ENCODE measurements at regions not wholly inside any gene's neighbourhood (a gene's known extent, or its start where the extent isn't known, plus 50 kb on each side); places are given as distances from the start of the nearest gene placed in this dataset.

GRCh38 chr1:234871710-234872271 lies 256.8 kb downstream of the TOMM20 start:
- BruUV-seq (replicated peaks): no TSS peak
- Histone ChIP-seq H3K9me2 (ENCODE audit: insufficient read depth, low read length) (no peaks in the 10 kb centered on the region), H3K79me2 (ENCODE audit: insufficient read depth, low read depth, low read length) (no peaks in the 10 kb centered on the region), H3K4me2 (ENCODE audit: low read length) (no peak overlapping the region), H3K9me3 (ENCODE audit: low read length) (no peaks in the 10 kb centered on the region), H3K27ac (ENCODE audit: low read depth, low read length, poor library complexity, severe bottlenecking) (no peak overlapping the region), H2AFZ (ENCODE audit: low read length) (no peak overlapping the region), H3K4me1 (ENCODE audit: insufficient read depth, low read length, poor library complexity, severe bottlenecking) (peaks cover 4% of the 10 kb centered on the region), H3K4me3 (ENCODE audit: low read depth, low read length, poor library complexity, severe bottlenecking) (no peak overlapping the region), H3K36me3 (ENCODE audit: insufficient read depth, low read length) (no peaks in the 10 kb centered on the region), H4K20me1 (ENCODE audit: insufficient read depth, low read length) (no peaks in the 10 kb centered on the region)
- ChIA-PET POLR2A (interaction anchor here (0.6 to 1.5 kb wide), 2 partner anchors 9 to 289 kb away, joined by 3 to 6 read pairs; no protein-coding TSS in a partner anchor), CTCF (ENCODE audit: unreplicated experiment) (no interaction called here)
- DNase-seq (ENCODE audit: low spot score): no peak
- TF ChIP-seq CTCF (conservative IDR thresholded peaks at IDR 0.05; ENCODE audit: low read length): no peak
- no peak for TF ChIP-seq EZH2phosphoT487 (IDR thresholded peaks at IDR 0.05; ENCODE audit: borderline replicate concordance, low read depth, low read length)
- intact Hi-C loops (cut with micrococcal nuclease; ENCODE audit: unreplicated experiment): loop anchor here (10.0 kb wide), 1 partner anchor 257 kb away; the partner anchor contains the start of gene IRF2BP2

GRCh38 chr1:234871039-234871709 lies 257.5 kb downstream of the TOMM20 start:
- Histone ChIP-seq H3K79me2 (ENCODE audit: insufficient read depth, low read depth, low read length) (no peaks in the 10 kb centered on the region), H3K36me3 (ENCODE audit: insufficient read depth, low read length) (no peaks in the 10 kb centered on the region), H3K27ac (ENCODE audit: low read depth, low read length, poor library complexity, severe bottlenecking) (no peak overlapping the region), H3K9me3 (ENCODE audit: low read length) (no peaks in the 10 kb centered on the region), H3K4me1 (ENCODE audit: insufficient read depth, low read length, poor library complexity, severe bottlenecking) (no peaks in the 10 kb centered on the region), H4K20me1 (ENCODE audit: insufficient read depth, low read length) (no peaks in the 10 kb centered on the region), H2AFZ (ENCODE audit: low read length) (no peak overlapping the region), H3K4me3 (ENCODE audit: low read depth, low read length, poor library complexity, severe bottlenecking) (no peak overlapping the region), H3K9me2 (ENCODE audit: insufficient read depth, low read length) (no peaks in the 10 kb centered on the region), H3K4me2 (ENCODE audit: low read length) (no peak overlapping the region)
- no peak for DNase-seq (ENCODE audit: low spot score)
- TF ChIP-seq CTCF (conservative IDR thresholded peaks at IDR 0.05; ENCODE audit: low read length) (no peak), EZH2phosphoT487 (IDR thresholded peaks at IDR 0.05; ENCODE audit: borderline replicate concordance, low read depth, low read length) (no peak)
- CTCF ChIA-PET (ENCODE audit: unreplicated experiment): interaction anchor here (0.6 kb wide), 1 partner anchor 1188 kb away, joined by 3 read pairs; no protein-coding TSS in a partner anchor
- POLR2A ChIA-PET: interaction anchor here (0.5 kb wide), 1 partner anchor 486 kb away, joined by 3 read pairs; no protein-coding TSS in a partner anchor
- intact Hi-C loops (cut with micrococcal nuclease; ENCODE audit: unreplicated experiment): loop anchor here (10.0 kb wide), 1 partner anchor 256 kb away; the partner anchor contains the start of gene IRF2BP2
- no TSS peak for BruUV-seq (replicated peaks)

All from OCI-LY7 (cell line).